Right ventricle myocardium inferior (tissue), 1 donor: ENCODE measurements at regions not wholly inside any gene's neighbourhood (a gene's known extent, or its start where the extent isn't known, plus 50 kb on each side); places are given as distances from the start of the nearest gene placed in this dataset.

Source experiments
- ATAC-seq: fragments of 200-7000 bp; cut with Tn5 transposase; one replicate; pipeline ENCODE4 v1.9.1; 2020; ENCODE audit warnings: mild to moderate bottlenecking, moderate library complexity
- DNase-seq: peaks from one replicate; pipeline ENCODE4 v3.0.0; 2021; ENCODE audit errors: missing footprints
- intact Hi-C: fragments of 100-400 bp; cut with DNase I; formaldehyde crosslinking; loops from one replicate; pipeline ENCODE4 v1.11.0; 2022
- donor health status: DM: no; HTN: yes; CAD: no; lungs with severe emphysema.

DNA sequence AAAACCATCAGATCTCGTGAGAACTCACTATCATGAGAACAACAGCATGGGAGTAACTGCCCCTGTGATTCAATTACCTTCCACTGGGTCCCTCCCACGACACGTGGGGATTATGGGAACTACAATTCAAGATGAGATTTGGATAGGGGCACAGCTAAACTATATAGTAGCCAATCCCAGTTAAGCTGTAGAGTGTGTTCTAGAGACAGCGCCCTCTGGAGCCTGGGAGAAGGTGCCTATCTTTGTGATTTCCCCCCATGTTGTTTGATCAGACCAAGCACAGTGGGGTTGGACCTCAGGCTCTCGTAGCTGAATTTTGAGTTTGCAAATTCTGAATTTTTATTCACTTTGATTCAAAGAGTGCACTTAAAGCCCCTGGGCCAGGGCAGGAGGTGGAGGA lies 108.2 kb upstream of the TWIST2 start:
- intact Hi-C loops: no loop called here
- no peak for DNase-seq
- ATAC-seq: no peak

DNA sequence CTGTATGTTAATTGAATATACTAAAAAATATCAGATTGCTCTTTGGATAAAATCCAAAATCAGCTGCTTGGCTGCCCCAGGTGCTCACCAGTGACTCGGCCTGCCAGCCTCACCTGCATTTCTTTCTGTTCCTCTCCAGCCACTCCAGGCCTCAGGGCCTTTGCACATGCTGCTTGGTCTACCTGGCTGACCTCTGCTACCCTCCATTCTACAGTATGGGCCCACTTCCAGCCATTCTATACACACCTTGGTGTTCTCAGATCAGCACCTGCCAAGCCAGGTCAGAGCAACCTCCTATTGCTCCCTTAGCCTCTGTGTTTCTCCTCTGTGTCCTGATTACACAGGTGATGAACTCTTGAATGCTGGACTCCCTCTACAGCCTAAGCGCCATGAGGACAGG lies 106.6 kb upstream of the TWIST2 start:
- intact Hi-C loops: no loop called here
- ATAC-seq (no peak), DNase-seq (no peak)

DNA sequence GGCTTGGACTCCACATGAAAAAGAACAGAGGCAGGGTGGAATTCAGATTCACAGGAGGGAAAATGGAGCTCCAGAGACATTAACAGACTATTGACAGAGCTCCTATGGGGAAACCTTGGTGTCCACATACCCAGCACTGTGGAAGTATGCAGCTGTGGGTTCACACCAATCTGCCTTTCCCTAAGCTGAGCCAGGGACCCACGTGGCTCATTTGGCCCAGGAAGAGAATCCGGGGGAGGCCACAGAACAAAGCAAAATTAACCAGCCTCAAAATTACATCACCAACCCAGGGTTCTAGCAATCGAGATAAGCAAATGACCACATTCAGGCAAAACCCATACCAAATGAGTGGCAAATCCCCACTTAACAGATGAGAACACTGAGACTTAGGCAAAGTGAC lies 105.8 kb upstream of the TWIST2 start:
- ATAC-seq: no peak
- intact Hi-C loops: no loop called here

DNA sequence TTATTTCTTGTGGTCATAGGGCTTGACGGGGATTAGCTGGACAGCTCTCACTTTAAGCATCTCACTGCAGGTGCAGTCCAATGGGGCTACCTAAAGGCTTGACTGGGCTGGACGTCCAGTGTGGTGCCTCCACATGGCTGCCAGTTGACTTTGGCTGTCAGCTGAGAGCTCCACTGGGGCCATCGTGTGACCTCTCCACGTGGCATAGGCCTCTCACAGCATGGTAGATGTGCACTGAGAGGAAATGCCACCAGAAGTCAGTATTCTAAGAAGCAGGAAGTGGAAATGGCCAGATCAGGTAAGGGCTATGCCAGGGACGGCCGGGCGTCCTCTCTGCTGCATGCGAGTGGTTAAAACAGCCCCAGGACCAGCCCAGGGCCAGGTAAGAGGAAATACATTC lies 105.2 kb upstream of the TWIST2 start:
- no peak for ATAC-seq
- intact Hi-C loops: no loop called here
- no peak for DNase-seq

More for the DNA sequence above, 105.8 kb upstream of the TWIST2 start:
- no peak for DNase-seq

DNA sequence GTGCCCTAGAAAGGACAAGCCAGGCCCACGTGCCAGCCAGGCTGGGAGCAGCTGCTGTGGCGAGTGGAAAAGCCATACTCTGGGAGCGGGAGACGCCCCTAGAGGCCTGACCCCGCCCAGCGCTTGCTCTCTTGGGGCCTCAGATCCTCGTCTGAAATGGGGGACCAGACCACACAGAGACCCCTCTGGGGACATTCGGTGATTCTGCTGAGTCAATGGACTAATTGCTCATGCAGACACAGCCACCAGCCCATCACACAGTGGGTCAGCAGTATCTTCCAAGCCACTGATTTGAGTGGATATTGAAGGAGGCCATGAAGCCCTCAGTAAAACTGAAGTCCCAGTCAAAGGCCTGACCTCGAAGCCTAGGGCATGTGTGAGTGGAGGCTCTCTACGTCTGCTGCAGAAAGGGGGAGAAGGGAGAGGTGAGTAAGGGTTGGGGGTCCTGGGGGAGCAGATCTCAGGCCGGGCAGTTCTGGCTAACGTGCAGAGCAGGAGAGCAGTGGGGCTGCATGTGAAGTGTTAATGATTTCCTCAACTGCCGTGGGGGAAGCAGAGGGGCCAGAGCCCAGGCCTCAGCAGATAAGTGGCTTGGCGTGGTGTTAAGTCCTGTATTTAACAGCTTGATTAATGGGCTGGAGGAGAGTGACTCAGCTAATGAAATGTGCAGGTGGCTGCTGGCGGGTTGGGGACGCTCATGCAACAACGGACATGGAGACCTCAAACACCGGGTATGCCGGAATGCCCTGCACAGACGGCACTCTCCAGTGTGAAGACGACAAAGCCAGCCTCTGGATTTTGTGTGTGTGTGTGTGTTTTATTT lies 104.4 kb upstream of the TWIST2 start:
- DNase-seq: no peak
- intact Hi-C loops: no loop called here
- ATAC-seq: no peak

DNA sequence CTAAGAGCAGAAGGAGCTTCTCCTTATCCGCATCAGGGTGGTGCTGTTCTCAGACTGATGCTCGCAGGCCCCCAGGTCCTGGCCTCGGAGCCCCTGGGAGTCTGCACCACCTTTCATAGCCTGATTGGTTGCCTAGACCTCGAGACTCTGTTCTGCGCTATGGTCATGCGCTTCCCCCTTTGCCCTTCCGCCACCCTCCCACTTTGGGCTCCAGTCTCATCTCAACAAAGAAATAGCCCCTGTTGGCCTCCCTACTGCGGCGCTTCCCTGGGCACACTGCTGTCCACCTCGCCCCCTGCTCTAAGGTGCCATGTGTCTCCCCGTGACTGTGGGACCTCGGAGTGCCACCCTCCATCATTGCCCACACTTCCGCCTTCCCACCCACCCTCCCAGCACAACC lies 102.9 kb upstream of the TWIST2 start:
- ATAC-seq: no peak
- intact Hi-C loops: no loop called here
- no peak for DNase-seq

DNA sequence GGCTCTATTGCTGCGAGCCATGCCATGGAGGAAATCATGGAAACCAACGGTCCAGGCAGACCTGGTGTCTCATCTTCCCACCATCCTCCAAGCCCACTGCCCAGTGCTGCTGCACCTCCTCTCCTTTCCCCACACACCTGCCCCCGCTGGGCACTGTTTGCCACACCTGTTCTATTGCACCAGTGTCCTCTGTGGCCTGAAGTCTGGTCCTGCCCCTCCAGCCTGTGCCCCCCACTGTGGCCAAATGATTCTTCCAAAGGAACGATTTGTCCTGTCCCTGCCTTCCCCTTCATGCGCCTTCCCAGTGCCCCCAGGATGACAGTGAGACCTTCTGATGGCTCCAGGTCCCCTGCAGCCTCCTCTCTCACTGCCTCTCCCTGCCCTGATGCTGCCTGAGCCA lies 101.9 kb upstream of the TWIST2 start:
- DNase-seq (no peak), ATAC-seq (no peak)
- intact Hi-C loops: no loop called here

DNA sequence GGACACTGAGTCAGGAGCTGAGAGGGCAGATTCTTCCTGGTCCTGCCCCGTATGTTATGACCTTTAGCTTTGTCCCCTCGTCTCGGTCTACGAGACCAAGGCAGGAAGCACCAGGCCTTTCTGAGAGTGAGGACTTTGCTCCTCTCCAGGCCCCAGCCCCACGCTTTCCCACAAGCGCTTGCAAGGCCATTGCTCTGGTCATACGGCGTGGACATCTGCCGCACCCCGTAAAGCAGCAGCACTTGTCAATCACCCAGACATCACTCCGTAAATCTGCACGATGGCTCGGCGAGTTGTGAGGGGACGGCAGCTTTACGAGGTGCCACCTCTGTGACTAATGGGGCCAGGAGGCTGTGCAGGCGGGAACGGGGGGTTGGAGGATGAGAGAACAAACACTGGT lies 100.8 kb upstream of the TWIST2 start:
- intact Hi-C loops: no loop called here
- ATAC-seq (no peak), DNase-seq (no peak)

DNA sequence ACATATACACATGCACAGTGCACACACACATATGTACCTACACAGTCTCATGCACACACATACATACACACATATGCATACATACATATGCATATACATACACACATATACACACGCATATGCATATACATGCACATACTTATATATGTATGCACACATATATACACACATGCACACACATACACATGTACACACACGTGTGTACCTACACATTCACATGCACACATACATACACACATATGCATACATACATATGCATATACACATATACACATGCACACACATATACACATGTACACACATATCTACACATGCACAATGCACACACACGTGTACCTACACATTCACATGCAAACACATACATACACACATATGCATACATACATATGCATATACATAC lies 100.3 kb upstream of the TWIST2 start:
- DNase-seq: no peak
- intact Hi-C loops: no loop called here
- no peak for ATAC-seq

DNA sequence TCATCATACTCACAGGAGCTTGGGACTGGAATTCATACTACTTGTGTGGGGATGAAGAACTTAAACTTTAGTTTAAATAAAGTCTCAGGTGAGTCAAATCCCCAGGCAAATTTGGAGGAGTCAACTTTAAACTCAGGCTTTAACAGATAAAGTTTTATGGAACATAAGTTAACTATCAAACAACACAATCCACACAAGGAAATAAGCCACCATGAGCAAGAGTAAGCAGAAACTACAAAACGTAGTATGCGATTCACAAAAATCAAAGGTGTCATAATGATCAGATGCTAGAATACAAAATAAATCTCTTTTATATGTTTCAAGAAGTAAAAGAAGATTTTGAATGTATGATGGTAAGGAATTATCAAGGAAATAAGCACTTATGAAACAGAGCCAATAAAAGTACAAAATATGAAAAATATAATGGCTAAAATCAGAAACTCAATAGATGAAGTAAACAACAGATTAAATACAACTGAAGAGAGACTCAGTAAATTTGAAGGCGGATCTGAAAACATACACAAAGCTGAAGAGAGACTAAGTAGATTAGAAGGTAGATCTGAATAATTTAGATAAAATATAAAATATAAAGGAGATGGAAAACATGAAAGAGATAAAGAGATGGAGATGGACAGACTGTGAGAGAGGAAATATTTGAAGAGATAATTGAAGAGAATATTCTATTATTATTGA lies 97.5 kb upstream of the TWIST2 start:
- no peak for ATAC-seq

DNA sequence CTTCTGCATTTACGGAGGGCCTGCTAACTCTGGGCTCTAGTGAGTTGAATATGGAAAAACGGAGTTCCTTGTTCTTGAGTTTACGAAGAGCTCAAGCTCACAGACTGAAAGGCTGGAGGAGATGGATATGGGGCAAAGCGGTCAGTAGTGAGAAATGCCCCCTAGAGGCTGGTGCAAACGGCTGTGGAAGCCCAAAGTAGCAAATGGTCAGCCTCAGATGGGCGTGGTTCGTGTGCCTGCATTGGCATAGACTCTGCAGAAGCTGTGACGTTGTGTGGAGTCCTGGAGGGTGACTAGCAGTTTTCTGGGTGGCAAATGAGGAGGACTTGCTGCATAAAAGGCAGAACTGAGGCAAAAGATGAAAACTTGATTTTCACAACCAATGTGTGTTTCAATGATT lies 93.6 kb upstream of the TWIST2 start:
- DNase-seq: no peak
- no peak for ATAC-seq
- intact Hi-C loops: no loop called here

More for the DNA sequence above, 97.5 kb upstream of the TWIST2 start:
- no peak for DNase-seq
- intact Hi-C loops: no loop called here

DNA sequence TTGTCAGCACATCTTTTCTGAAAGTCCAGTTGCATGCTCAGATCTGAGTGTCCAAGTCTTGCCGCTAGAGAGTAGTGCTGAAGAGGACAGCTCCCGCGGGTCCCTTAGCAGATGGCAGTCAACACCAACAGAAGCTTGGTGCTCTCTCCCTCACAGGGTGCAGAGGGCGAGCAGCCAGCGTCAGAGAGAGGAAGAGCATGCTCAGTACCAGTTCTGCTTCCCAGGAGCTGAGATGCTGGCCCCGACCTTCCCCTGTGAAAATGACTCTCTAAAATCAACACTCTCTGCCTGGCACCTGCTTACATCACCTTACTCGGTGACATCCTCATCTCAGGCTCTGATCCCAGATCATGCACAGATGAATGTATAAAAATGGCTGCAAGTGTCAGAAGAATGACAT lies 86.0 kb upstream of the TWIST2 start:
- DNase-seq: no peak
- no peak for ATAC-seq
- intact Hi-C loops: no loop called here

DNA sequence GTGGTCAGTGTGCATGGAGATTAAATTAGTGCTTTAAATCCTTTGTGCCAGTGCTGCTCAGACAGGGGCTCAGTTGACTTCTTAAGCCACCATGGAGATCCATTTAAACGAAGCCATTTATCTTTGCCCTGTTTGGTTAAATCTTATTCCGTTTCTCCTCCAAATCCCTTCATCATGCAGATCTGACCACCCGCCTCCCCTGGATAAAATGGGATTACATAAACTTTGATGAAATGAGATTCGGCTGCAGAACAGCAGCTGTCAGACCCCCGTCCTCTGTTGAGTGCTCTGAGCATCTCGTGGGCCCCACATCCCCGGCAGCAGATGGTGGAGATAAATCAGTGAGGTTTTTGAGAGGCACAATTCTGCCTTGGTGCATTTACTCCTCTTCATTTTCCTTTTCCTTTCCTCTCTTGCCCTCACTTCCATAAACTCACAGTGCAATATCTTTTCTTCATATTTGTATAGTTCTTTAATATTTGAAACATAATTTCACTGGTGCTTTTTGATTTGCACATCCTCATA lies 84.4 kb upstream of the TWIST2 start:
- intact Hi-C loops: no loop called here
- ATAC-seq (no peak), DNase-seq (no peak)

DNA sequence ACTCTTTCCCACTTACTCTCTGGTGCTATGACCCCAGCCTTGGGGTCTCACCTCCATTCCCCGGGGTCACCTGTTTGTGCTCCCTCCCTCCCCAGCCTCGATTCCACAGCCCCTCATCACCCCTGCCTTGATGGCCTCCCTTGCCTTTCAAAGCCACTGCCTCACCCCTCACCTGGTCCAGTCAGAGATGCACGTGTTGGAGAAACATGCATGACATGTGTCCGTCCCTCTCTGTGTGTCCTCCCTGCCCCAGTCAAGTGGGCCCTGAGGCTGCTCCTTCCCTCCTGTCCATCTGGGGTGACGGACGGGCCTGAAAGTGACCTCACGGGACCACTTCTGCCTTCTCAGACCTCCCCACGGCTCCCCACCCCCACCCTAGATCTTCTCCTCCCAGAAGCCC lies 82.3 kb upstream of the TWIST2 start:
- intact Hi-C loops: no loop called here
- ATAC-seq: no peak
- DNase-seq: no peak

DNA sequence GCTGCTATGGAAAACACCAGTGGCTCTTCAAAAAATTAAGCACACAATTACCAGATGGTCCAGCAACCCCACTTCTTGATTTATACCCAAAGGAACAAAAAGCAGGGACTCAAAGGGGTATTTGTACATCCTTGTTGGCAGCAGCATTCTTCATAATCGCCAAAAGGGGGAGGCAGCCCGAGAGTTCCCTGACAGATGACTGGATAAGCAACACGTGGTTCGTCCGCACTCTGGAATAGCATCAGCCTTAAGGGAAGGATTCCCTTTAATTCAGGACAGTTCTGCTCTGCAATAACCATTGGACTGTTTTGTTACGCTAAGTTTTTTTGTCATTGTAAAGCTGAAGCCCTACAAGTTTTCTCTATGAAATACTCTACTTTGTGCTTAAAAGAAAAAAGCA lies 76.7 kb upstream of the TWIST2 start:
- DNase-seq: no peak
- no peak for ATAC-seq
- intact Hi-C loops: no loop called here

DNA sequence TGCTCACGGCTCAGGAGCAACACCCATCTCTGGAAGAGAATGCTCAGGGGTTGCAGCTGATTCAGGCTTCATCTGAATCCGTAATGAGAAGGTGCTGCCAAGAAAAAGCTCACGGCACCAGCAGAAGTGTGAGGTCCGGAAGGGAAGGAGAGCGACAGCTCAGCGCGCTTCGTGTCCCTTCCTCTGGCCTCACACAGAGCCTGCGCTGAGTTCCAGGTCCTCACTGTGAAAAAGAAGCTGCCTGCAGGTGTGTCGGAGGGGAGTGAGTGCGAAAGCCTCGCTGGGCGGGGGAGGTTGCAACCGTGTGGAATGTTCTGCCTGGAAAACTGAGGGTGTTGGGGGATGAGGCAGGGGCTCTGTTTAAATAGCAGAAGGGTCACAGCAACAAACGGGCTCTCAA lies 76.2 kb upstream of the TWIST2 start:
- intact Hi-C loops: no loop called here
- DNase-seq (no peak), ATAC-seq (no peak)

DNA sequence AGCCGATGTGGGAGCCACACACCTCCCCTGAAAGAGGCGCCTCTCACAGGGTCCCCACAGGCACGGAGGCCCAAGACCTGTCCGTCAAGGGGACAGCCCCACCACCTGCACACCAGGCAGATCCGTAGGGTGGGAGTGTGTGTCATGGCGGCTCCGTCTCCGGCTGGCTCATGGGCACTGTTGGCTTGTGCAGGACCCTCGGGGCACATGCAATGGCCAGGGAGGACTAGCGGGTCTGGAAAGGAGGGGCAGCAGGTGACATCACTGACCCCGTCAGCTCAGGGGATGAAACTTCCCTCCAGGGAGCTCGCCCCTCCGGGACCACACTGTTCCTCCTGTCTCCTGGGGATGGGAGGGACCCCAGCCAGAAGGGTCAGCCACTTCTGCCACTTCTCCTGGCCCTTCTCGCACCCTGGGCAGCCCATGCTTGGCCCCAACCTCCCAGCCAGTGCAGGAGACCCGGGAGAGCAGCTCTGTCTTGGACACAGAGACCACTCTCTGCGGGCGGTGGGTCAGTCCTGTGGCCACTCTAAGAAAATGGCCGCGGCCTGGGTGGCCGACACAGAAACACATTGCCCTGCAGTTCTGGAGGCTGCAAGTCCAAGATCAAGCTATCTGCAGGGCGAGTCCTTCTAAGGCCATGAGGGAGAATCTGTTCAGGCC lies 75.1 kb upstream of the TWIST2 start:
- no peak for ATAC-seq
- no peak for DNase-seq

DNA sequence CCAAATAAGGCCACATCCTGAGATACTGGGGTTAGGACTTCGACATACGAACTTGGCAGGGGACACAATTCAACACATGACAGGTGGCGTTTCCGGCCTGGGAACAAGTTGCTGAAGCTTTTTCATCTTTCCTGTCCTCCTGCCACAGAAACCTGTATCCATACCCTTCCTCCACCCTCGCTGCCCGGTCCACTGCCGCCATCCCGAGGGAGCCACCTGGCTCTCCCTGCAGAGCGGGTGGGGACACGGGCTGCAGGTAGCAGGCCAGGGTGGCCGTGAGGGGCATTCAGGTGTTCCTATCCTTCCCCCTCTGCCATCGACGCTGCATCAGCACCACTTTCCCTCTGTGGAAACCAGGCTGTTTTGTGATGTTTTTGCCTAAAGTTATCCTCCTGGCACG lies 74.4 kb upstream of the TWIST2 start:
- DNase-seq (no peak), ATAC-seq (no peak)
- intact Hi-C loops: no loop called here

More for the DNA sequence above, 75.1 kb upstream of the TWIST2 start:
- intact Hi-C loops: no loop called here

DNA sequence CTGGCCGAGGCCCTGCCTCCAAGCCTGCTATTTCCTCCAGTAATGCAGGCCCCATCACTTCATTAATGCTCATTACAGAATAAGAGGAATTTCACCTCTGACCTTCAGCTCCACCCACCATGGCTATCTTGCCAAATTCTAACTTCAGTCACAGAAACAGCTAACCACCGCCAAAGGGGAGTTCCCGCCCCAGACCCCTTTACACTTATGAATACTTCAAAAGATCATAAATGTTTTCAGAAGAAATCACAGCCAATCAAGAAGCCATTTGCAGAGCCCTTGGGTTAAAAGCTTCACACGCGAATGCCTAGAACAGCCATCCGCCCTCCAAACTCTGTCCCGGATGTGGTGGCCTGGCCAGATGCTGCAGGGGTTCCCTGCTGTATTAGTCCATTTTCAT lies 73.8 kb upstream of the TWIST2 start:
- intact Hi-C loops: no loop called here
- no peak for ATAC-seq
- DNase-seq: no peak

DNA sequence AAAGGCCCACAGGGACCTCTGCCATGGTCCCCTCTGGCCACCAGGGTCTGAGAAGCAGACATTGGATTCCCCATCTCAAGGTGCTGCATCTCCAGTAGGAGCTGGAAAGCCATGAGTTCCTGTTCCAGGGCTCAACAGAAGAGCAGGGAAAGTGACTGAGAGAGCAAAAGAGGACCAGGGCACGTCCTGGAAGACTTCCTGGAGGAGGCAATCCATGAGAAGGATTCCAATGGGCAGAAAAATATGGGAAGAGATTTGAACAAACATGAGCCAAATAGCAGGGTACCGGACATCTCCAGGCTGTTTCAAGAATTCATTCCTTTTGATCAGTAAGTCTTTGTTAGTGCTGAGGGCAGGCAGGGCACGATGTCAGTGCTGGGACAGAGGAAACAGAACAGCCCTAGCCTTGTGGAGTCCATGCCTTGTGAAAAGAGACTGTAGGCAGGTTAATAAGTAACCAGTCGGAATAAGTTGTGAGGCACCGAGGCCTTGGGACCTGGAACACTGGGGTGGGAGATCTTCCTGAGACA lies 72.8 kb upstream of the TWIST2 start:
- intact Hi-C loops: no loop called here
- ATAC-seq (no peak), DNase-seq (no peak)
